Activated CD4-positive, alpha-beta T cell treated with anti-CD3 and anti-CD28 coated beads, Interleukin-2, amount 50 U/mL, for 16 hours (primary cell): ENCODE measurements at regions not wholly inside any gene's neighbourhood (a gene's known extent, or its start where the extent isn't known, plus 50 kb on each side); places are given as distances from the start of the nearest gene placed in this dataset.

Experiments
- DNase-seq: peaks from one replicate; pipeline ENCODE4 v3.0.0-alpha.2; 2020

- no peak for DNase-seq
Observed at GRCh38 chr2:238963161-238963970, 115.5 kb downstream of the TWIST2 start.

GRCh38 chr2:238963971-238964328 lies 116.1 kb downstream of the TWIST2 start:
- DNase-seq: no peak

- no peak for DNase-seq
Observed at GRCh38 chr2:238964544-238965067, 116.7 kb downstream of the TWIST2 start.

DNA sequence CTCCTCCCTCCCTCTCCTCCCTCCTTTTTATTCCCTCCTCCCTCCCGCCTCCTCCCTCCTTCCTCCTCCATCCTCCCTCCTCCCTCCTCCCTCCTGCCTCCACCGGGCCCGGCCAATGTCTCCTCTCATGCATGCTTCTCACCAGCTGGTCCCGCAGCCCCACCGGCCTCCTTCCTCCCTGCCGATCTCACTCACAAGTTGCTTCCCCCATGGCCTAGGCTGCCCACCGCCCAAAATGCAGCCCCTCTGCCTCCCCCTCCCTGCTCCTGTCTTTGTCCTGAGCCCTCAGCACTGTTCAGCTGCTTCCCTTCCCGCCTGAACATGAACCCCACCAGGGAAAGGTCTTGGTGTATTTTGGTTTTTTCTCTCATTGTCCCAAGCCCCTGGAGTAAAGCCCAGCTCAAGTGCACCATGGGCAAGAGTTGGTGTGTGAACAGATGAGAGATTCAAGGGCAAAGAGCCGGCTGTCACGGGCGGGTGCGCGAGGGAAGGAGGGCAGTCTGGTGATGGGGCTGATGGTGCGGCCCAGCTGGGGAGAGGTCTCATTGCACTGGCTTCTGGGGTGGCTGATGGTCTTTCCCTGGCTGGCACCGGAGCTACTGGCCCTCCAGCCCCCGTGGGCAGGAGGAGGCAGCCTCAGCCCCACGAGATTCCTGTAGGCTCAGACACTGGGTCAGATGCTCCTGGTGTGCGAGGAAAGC lies 117.6 kb downstream of the TWIST2 start:
- no peak for DNase-seq

DNA sequence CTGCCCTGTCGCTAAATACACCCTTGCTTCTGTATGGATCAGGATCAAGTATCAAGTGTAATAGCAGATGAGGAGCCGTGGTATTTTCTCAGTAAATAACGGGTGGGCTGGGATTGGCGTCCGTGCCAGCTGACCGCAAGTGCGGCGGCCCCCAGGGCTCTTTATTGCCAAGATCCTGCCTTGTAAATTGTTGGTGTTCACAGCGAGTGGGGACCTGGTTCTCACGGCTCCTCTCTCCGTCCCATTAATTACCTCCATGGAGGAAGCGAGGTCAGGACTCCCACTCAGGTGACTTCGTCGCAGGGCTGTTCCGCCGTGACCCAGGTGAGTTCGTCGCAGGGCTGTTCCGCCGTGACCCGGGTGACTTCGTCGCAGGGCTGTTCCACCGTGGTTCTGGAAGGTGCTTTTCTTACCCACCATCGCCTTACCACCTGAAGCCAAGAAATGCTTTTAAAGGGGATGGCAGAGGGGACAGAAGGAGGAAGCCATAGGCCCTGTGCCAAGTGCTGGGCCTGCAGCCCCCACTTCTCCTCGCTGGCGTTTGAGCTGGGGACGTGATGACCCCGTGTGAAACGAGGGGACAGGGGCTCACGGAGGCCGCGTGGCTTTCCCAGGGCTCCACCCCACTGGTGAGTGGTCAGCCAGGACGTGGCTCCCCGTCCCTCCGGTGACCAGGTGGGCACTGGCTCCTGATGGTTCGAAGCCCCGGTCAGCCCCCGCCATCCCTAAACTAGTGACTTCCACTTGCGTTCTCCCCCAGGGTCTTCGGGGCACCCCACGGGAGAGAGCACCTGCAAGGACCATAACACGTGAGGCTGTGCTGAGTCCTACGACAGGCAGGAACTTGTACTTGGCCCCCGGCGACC lies 118.4 kb downstream of the TWIST2 start:
- no peak for DNase-seq

GRCh38 chr2:238967031-238967977 lies 119.4 kb downstream of the TWIST2 start:
- no peak for DNase-seq

- DNase-seq: no peak
Observed at GRCh38 chr2:238967978-238968360, 120.1 kb downstream of the TWIST2 start.

DNA sequence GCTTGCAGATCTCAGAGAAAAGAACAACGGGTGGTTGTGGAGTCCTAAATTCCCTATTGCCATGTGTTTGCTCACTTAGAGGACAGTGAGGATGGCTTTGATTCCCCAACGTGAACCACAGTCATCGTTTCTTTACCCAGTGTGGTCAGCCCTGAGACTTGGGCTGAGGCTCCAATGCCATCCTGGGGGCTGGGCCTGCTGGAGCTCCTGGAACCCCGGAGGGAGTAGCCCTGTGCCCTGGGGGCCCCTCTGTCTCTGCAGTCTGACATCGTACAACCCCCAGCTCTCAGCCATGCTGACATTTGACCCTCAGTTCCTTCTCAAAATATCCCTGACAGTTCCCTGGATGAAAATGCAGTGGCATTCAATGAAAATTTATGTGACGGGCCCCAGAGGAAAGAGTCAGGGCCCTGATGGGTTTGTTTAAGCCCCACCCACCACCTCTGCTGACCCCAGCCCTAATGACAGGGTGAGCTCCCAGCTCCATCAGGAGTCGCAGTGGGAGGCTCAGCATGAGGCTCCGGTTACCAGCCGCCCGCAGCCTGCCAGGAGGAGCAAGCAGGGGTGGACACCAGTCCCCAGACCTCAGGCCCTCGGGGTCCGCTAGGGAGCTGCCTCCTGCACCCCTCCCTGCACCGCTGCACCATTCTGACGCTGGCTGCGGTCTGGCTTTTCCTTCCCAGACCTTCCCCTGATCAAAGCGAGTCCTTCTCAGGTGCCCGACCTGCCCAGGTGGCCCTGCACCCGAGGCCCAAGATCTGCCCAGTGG lies 120.9 kb downstream of the TWIST2 start:
- no peak for DNase-seq

- DNase-seq: no peak
Observed at GRCh38 chr2:238969857-238970256, 122.0 kb downstream of the TWIST2 start.

- peak; percentile 43 for DNase-seq
Observed at GRCh38 chr2:238970553-238971081, 122.7 kb downstream of the TWIST2 start.

- no peak for DNase-seq
Observed at GRCh38 chr2:238971318-238972145, 123.6 kb downstream of the TWIST2 start.

GRCh38 chr2:238972146-238972445 lies 124.2 kb downstream of the TWIST2 start:
- no peak for DNase-seq

- DNase-seq: no peak
Observed at GRCh38 chr2:238973038-238973739, 125.3 kb downstream of the TWIST2 start.

- DNase-seq: no peak
Observed at GRCh38 chr2:238974081-238974480, 126.2 kb downstream of the TWIST2 start.

- no peak for DNase-seq
Observed at GRCh38 chr2:238974501-238975166, 126.7 kb downstream of the TWIST2 start.

DNA sequence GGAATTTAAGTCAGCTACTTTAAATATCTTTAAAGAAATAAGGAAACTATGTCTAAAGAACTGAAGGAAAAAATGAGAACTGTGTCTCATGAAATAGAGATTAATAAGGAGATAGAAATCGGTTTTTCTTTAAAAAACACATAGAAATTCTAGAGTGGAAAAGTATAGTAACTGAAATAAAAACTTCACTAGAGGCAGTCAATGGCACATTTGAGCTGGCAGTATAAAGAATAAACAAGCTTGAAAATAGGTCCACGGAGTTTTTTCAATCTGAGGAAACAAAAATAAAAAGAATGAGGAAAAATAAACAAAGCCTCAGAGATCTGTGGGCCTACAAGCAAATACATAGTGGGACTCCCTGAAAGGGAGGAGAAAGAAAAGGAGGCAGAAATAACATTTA lies 127.5 kb downstream of the TWIST2 start:
- DNase-seq: no peak

DNA sequence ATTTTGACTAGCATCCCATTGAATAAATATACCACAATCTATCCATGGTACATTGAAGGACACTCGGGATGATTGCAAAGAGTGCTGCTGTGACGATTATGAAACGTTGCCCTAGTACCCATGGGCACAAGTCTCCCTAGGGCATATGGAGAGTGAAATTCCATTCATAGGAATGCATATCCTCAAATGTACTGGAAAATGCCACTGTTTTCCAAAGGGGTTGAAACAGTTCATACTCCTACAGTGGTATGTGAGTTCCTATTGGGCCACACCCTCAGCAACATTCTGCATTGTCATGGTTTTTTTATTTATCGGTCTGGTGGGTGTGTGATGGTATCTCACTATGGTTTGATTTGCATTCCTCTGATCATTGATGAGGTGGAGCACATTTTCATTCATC lies 130.6 kb downstream of the TWIST2 start:
- no peak for DNase-seq

DNA sequence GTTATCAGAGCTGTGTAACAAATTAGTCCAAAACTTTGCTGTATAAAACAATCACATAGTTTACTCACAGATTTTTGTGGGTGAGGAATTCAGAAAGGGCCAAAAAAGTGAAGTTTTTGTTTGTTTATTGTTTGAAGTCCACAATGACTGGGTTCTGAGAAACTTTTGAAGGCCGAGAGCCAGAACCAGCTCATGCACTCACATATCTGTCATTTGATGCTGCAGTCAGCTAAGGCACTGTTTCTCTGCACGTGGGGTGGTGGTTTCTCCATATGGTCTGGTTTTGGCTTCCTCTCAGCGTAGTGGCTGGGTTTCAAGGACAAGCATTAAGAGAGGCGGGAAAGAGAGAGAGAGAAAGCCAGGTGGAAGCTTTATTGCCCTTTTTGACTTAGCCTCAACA lies 131.8 kb downstream of the TWIST2 start:
- DNase-seq: no peak
